Neural cell (in vitro differentiated cells): ENCODE measurements at regions not wholly inside any gene's neighbourhood (a gene's known extent, or its start where the extent isn't known, plus 50 kb on each side); places are given as distances from the start of the nearest gene placed in this dataset.

Experiments used
- EP300 ChIP-seq: fragments of 450-650 bp; conservative IDR thresholded peaks from 2 replicates; pipeline ENCODE4 v1.6.1; 2014; ENCODE audit warnings: antibody characterized with exemption, mild to moderate bottlenecking, moderate library complexity; ENCODE audit not compliant: poor library complexity, severe bottlenecking
- EZH2 ChIP-seq: fragments of 200-600, 300-800 bp; shearing (Covaris generic), sonication (generic); IDR thresholded peaks from 2 replicates; pipeline ENCODE4 v1.6.1; 2014; ENCODE audit warnings: antibody characterized with exemption, low read length, borderline replicate concordance, mild to moderate bottlenecking; ENCODE audit not compliant: insufficient read depth, poor library complexity, severe bottlenecking
- POLR2AphosphoS5 ChIP-seq: IDR thresholded peaks from 2 replicates; pipeline ENCODE4 v1.6.1; 2012
- RAD21 ChIP-seq: fragments of 450-650 bp; conservative IDR thresholded peaks from 2 replicates; pipeline ENCODE4 v1.6.1; 2014; ENCODE audit warnings: antibody characterized with exemption, mild to moderate bottlenecking, moderate library complexity
- TAF1 ChIP-seq: IDR thresholded peaks from 2 replicates; pipeline ENCODE4 v1.6.1; 2012; ENCODE audit warnings: low read depth
- TF ChIP-seq, protein P1 (sequence below): fragments of 450-650 bp; IDR thresholded peaks from 2 replicates; pipeline ENCODE4 v1.5.1; 2014; ENCODE audit warnings: antibody characterized with exemption, mild to moderate bottlenecking, moderate library complexity; ENCODE audit not compliant: poor library complexity, severe bottlenecking
- TF ChIP-seq, protein P2 (sequence below): IDR thresholded peaks from 2 replicates; pipeline ENCODE4 v1.6.1; 2012; ENCODE audit warnings: borderline replicate concordance

DNA sequence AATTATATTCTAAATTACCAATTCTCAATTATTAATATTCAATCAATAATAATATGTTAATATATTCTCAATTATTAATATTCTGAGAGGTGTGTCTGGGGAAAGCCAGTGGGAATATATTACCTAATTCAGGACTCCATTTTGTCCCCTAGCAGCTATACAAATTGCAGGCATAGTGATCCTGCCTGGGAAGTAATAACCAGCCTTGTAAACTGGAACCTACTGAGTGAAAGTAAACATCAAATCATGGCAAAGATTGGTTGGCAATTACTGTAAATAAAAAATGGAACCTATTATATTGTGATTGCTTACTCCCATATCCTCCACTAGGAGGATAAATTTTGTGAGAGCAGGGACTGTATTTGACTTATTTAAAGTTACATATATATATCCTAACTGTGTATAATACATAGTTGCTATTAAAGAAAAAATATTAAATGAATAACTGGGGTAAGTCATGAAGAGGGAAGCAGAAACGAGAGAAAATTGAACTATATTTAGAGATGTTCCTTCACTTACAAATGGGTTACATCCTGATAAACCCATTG is 150.5 kb upstream of the ELL2 start:
- TF ChIP-seq RAD21 (no peak), EZH2 (no peak), POLR2AphosphoS5 (no peak), TAF1 (no peak), EP300 (no peak)
- TF ChIP-seq, protein P1, sequence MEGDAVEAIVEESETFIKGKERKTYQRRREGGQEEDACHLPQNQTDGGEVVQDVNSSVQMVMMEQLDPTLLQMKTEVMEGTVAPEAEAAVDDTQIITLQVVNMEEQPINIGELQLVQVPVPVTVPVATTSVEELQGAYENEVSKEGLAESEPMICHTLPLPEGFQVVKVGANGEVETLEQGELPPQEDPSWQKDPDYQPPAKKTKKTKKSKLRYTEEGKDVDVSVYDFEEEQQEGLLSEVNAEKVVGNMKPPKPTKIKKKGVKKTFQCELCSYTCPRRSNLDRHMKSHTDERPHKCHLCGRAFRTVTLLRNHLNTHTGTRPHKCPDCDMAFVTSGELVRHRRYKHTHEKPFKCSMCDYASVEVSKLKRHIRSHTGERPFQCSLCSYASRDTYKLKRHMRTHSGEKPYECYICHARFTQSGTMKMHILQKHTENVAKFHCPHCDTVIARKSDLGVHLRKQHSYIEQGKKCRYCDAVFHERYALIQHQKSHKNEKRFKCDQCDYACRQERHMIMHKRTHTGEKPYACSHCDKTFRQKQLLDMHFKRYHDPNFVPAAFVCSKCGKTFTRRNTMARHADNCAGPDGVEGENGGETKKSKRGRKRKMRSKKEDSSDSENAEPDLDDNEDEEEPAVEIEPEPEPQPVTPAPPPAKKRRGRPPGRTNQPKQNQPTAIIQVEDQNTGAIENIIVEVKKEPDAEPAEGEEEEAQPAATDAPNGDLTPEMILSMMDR: no peak
- TF ChIP-seq, protein P2, sequence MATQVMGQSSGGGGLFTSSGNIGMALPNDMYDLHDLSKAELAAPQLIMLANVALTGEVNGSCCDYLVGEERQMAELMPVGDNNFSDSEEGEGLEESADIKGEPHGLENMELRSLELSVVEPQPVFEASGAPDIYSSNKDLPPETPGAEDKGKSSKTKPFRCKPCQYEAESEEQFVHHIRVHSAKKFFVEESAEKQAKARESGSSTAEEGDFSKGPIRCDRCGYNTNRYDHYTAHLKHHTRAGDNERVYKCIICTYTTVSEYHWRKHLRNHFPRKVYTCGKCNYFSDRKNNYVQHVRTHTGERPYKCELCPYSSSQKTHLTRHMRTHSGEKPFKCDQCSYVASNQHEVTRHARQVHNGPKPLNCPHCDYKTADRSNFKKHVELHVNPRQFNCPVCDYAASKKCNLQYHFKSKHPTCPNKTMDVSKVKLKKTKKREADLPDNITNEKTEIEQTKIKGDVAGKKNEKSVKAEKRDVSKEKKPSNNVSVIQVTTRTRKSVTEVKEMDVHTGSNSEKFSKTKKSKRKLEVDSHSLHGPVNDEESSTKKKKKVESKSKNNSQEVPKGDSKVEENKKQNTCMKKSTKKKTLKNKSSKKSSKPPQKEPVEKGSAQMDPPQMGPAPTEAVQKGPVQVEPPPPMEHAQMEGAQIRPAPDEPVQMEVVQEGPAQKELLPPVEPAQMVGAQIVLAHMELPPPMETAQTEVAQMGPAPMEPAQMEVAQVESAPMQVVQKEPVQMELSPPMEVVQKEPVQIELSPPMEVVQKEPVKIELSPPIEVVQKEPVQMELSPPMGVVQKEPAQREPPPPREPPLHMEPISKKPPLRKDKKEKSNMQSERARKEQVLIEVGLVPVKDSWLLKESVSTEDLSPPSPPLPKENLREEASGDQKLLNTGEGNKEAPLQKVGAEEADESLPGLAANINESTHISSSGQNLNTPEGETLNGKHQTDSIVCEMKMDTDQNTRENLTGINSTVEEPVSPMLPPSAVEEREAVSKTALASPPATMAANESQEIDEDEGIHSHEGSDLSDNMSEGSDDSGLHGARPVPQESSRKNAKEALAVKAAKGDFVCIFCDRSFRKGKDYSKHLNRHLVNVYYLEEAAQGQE: no peak
